Ascending aorta (tissue), 2 donors: ENCODE measurements at regions not wholly inside any gene's neighbourhood (a gene's known extent, or its start where the extent isn't known, plus 50 kb on each side); places are given as distances from the start of the nearest gene placed in this dataset.

Experiments
- DNase-seq, 2 donors: peaks; one replicate each; pipeline ENCODE4 v3.0.0-alpha.2; 2019; ENCODE audit warnings: low spot score in 2 of 2
- H3K27ac ChIP-seq, 2 donors: fragments of 200-600 bp; sonication (generic); one replicate each; pipeline ENCODE4 v1.5.1; 2016 to 2017; ENCODE audit warnings: mild to moderate bottlenecking in 1 of 2
- H3K27me3 ChIP-seq: fragments of 200-600 bp; sonication (generic); one replicate; pipeline ENCODE4 v1.5.1; 2017
- H3K36me3 ChIP-seq, 2 donors: fragments of 200-600 bp; sonication (generic); one replicate each; pipeline ENCODE4 v1.5.1; 2016
- H3K4me1 ChIP-seq, 2 donors: fragments of 200-600 bp; sonication (generic); one replicate each; pipeline ENCODE4 v1.5.1; 2016 to 2017; ENCODE audit warnings: mild to moderate bottlenecking in 1 of 2
- H3K4me3 ChIP-seq, 2 donors: fragments of 200-600 bp; sonication (generic); one replicate each; pipeline ENCODE4 v1.5.1; 2016 to 2017; ENCODE audit warnings: mild to moderate bottlenecking in 1 of 2
- H3K9me3 ChIP-seq, 2 donors: fragments of 200-600 bp; sonication (generic); one replicate each; pipeline ENCODE4 v1.5.1; 2016
- intact Hi-C: fragments of 100-400 bp; cut with DNase I; formaldehyde crosslinking; loops from one replicate; pipeline ENCODE4 v1.15.1; 2023
- TF ChIP-seq, protein P1 (sequence below), 3 experiments: fragments of 200-600 bp in 2 of 3; fragments of 450-650 bp in 1 of 3; sonication (generic) in 2 of 3; IDR thresholded peaks; one replicate each; pipeline ENCODE4 v1.5.1; 2016 to 2019; ENCODE audit warnings: antibody characterized with exemption in 3 of 3, mild to moderate bottlenecking in 1 of 3, moderate library complexity in 1 of 3

DNA sequence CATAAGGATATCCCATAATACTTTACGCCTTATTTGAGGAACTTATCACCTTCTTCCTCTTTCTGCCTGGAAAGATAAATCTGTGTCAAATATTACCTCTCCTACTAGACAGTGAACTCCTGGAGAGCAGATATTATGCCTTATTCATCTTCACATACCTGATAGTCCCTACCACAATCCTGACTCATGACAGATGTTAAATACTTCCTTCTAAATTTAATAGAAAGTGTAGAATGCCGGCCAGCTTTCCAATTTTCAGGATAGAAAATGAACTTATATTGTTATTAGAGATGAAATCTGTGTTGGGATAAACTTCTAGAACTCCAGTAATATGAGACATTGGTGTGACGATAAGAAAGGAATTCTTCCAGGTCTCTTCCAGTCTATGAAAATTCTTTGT is 89.0 kb downstream of the GCNT4 start:
- H3K9me3 ChIP-seq = no peaks in the 10 kb centered on the region
- no peaks in the 10 kb centered on the region for H3K36me3 ChIP-seq
- TF ChIP-seq, protein P1, sequence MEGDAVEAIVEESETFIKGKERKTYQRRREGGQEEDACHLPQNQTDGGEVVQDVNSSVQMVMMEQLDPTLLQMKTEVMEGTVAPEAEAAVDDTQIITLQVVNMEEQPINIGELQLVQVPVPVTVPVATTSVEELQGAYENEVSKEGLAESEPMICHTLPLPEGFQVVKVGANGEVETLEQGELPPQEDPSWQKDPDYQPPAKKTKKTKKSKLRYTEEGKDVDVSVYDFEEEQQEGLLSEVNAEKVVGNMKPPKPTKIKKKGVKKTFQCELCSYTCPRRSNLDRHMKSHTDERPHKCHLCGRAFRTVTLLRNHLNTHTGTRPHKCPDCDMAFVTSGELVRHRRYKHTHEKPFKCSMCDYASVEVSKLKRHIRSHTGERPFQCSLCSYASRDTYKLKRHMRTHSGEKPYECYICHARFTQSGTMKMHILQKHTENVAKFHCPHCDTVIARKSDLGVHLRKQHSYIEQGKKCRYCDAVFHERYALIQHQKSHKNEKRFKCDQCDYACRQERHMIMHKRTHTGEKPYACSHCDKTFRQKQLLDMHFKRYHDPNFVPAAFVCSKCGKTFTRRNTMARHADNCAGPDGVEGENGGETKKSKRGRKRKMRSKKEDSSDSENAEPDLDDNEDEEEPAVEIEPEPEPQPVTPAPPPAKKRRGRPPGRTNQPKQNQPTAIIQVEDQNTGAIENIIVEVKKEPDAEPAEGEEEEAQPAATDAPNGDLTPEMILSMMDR (IDR thresholded peaks at IDR 0.05) = no peak
- no peak overlapping the region for H3K4me3 ChIP-seq
- H3K27me3 ChIP-seq = no peaks in the 10 kb centered on the region
- H3K4me1 ChIP-seq = no peaks in the 10 kb centered on the region
- intact Hi-C loops = no loop called here
- DNase-seq = no peak
- no peak overlapping the region for H3K27ac ChIP-seq

DNA sequence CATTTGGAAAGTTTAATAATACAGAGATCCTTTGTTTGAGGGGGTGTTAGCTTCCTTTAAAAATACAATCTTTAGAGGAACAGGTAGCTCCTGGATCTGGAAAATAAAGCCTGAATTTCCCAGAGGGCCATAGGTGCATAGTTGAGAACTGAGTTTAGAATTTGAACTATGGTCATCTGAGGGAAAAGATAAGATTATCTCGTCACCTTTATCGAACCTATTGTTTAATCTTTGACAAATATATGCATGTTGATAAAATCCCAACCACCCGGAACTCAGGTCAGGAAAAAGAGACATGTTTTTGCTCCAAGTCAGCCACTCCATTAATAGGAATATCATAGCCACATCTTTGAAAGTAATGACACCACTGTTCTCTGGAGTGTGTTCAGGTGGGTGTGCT is 91.7 kb upstream of the FAM169A start:
- Histone ChIP-seq H3K9me3 (no peaks in the 10 kb centered on the region), H3K4me1 (no peaks in the 10 kb centered on the region), H3K4me3 (no peak overlapping the region), H3K36me3 (no peaks in the 10 kb centered on the region), H3K27me3 (no peaks in the 10 kb centered on the region), H3K27ac (no peak overlapping the region)
- TF ChIP-seq, protein P1 (IDR thresholded peaks at IDR 0.05) = no peak
- intact Hi-C loops = no loop called here
- no peak for DNase-seq

DNA sequence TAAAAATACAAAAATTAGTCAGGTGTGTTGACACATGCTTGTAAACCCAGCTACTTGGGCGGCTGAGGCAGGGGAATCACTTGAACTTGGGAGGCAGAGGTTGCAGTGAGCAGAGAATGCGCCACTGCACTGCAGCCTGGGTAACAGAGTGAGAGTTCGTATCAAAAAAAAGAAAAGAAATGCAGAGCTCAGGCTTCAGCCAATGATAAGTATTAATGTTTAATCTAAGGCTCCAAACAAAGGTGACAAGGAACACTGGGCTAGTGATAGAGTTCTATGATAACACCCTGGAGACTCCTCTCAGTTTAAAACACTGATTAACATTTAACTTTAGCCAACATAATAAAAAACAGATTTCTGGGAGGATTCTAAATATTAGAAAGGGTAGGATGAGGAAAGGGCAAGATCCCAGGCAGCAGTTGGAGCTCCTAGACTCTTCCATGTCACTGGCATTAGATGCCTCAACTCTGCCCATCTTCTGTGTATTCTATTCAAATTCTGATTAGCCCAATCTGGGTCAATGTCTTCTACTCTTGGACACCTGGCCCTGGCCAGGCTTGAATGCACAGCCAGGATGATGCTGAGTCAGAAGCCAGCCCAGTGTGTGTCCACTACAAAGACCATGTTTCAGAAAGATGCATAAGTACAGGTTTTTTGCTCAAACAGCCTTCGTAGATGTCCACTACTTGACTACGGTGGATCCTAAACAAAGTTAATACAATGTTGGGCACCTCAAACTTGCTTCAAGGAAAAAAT is 91.0 kb upstream of the FAM169A start:
- H3K4me1 ChIP-seq = no peaks in the 10 kb centered on the region
- TF ChIP-seq, protein P1 (IDR thresholded peaks at IDR 0.05) = no peak
- no peak for DNase-seq

DNA sequence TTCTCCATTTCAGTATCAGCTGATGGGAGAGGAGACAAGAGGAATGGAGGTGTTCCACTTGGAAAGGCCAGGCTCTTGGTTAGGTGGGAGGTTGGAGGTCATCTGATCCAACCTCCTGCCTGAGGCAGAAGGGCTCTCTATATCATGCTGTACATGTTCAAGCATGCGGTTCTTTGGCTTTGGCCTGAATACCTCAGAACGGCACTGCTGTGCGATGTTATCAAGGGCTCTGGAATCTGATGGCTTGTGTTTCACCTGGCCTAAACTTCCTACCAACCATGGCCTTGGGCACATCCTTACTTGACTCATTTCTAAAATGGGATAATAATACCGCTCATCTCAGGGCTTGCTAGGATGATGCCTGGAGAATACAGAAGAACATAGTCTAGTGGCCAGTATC is 90.1 kb upstream of the FAM169A start:
- intact Hi-C loops = no loop called here
- Histone ChIP-seq H3K9me3 (no peaks in the 10 kb centered on the region), H3K36me3 (no peaks in the 10 kb centered on the region), H3K4me3 (no peak overlapping the region), H3K27me3 (no peaks in the 10 kb centered on the region), H3K27ac (no peak overlapping the region), H3K4me1 (no peaks in the 10 kb centered on the region)
- TF ChIP-seq, protein P1 (IDR thresholded peaks at IDR 0.05) = no peak
- DNase-seq = no peak

More for the DNA sequence above, 91.0 kb upstream of the FAM169A start:
- no peaks in the 10 kb centered on the region for H3K36me3 ChIP-seq
- H3K27me3 ChIP-seq = no peaks in the 10 kb centered on the region
- intact Hi-C loops = no loop called here
- H3K4me3 ChIP-seq = no peak overlapping the region
- no peaks in the 10 kb centered on the region for H3K9me3 ChIP-seq
- H3K27ac ChIP-seq = no peak overlapping the region

DNA sequence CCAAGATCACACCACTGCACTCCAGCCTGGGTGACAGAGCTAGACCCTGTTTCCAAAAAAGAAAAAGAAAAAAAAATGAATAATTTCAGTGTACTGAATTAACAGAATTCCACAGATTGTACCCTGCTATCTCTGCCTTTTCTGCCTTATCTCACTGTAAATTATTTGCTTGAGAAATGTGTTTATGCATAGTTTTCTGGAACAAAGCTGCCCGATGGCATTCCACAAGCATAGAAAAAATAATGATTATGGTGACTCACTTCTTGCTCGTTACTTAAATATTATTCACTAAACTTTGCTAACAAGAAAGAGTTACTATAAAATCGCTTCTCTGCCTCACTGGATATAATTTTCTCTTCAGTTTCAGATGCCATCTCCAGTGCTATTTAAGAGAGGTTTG is 88.7 kb upstream of the FAM169A start:
- intact Hi-C loops = no loop called here
- TF ChIP-seq, protein P1 (IDR thresholded peaks at IDR 0.05) = no peak
- H3K9me3 ChIP-seq = no peaks in the 10 kb centered on the region
- DNase-seq = no peak
- no peaks in the 10 kb centered on the region for H3K4me1 ChIP-seq
- H3K27me3 ChIP-seq = no peaks in the 10 kb centered on the region
- no peaks in the 10 kb centered on the region for H3K36me3 ChIP-seq
- H3K4me3 ChIP-seq = no peak overlapping the region
- H3K27ac ChIP-seq = no peak overlapping the region
